ENCODE measurements at regions not wholly inside any gene's neighbourhood (a gene's known extent, or its start where the extent isn't known, plus 50 kb on each side); places are given as distances from the start of the nearest gene placed in this dataset.

- no peaks in the 10 kb centered on the region for H3F3A ChIP-seq (ENCODE audit: insufficient read depth, low read length)
- no peak overlapping the region for H3K4me3 ChIP-seq (ENCODE audit: low read length)
- DNase-seq: no peak
- no peak overlapping the region for H3K27ac ChIP-seq (ENCODE audit: low read length)
- H3K9me3 ChIP-seq (replicated peaks; ENCODE audit: insufficient read depth, low read length): no peaks in the 10 kb centered on the region
- H3K27me3 ChIP-seq (replicated peaks; ENCODE audit: insufficient read depth, low read length): no peaks in the 10 kb centered on the region
- no peak overlapping the region for H3K9ac ChIP-seq (ENCODE audit: low read length)
- TF ChIP-seq EZH2phosphoT487 (IDR thresholded peaks at IDR 0.05; ENCODE audit: low read length) (no peak), CTCF (IDR thresholded peaks at IDR 0.05; ENCODE audit: low read length) (no peak), EZH2 (optimal IDR thresholded peaks at IDR 0.05; ENCODE audit: low read depth, low read length) (no peak)
- H4K20me1 ChIP-seq (ENCODE audit: insufficient read depth, low read length): no peaks in the 10 kb centered on the region
- H3K79me2 ChIP-seq (ENCODE audit: low read length): no peaks in the 10 kb centered on the region
- H2AFZ ChIP-seq (ENCODE audit: low read length): no peak overlapping the region
- H3K36me3 ChIP-seq (replicated peaks; ENCODE audit: insufficient read depth, low read length): no peaks in the 10 kb centered on the region
- no peak overlapping the region for H3K4me2 ChIP-seq (ENCODE audit: low read depth, low read length)
- H3K4me1 ChIP-seq (ENCODE audit: low read length): no peaks in the 10 kb centered on the region
- H3K9me2 ChIP-seq (replicated peaks; ENCODE audit: insufficient read depth, low read length): no peaks in the 10 kb centered on the region
These were observed 153.9 kb downstream of the CHST1 start for GRCh38 chr11:45511566-45511965.

GRCh38 chr11:45507916-45508315 is 157.5 kb downstream of the CHST1 start:
- Histone ChIP-seq H3K9me2 (replicated peaks; ENCODE audit: insufficient read depth, low read length) (no peaks in the 10 kb centered on the region), H3K79me2 (ENCODE audit: low read length) (no peaks in the 10 kb centered on the region), H3K27me3 (replicated peaks; ENCODE audit: insufficient read depth, low read length) (no peaks in the 10 kb centered on the region), H3F3A (ENCODE audit: insufficient read depth, low read length) (no peaks in the 10 kb centered on the region), H4K20me1 (ENCODE audit: insufficient read depth, low read length) (no peaks in the 10 kb centered on the region), H3K27ac (ENCODE audit: low read length) (no peak overlapping the region), H3K4me3 (ENCODE audit: low read length) (no peak overlapping the region), H2AFZ (ENCODE audit: low read length) (no peak overlapping the region), H3K9me3 (replicated peaks; ENCODE audit: insufficient read depth, low read length) (no peaks in the 10 kb centered on the region), H3K4me1 (ENCODE audit: low read length) (no peaks in the 10 kb centered on the region), H3K36me3 (replicated peaks; ENCODE audit: insufficient read depth, low read length) (no peaks in the 10 kb centered on the region), H3K9ac (ENCODE audit: low read length) (no peak overlapping the region), H3K4me2 (ENCODE audit: low read depth, low read length) (no peak overlapping the region)
- no peak for DNase-seq
- TF ChIP-seq EZH2phosphoT487 (IDR thresholded peaks at IDR 0.05; ENCODE audit: low read length) (no peak), CTCF (IDR thresholded peaks at IDR 0.05; ENCODE audit: low read length) (no peak), EZH2 (optimal IDR thresholded peaks at IDR 0.05; ENCODE audit: low read depth, low read length) (no peak)

GRCh38 chr11:45503311-45503710 is 162.1 kb downstream of the CHST1 start:
- Histone ChIP-seq H2AFZ (ENCODE audit: low read length) (no peak overlapping the region), H3K4me3 (ENCODE audit: low read length) (no peak overlapping the region), H3K27ac (ENCODE audit: low read length) (no peak overlapping the region), H3F3A (ENCODE audit: insufficient read depth, low read length) (no peaks in the 10 kb centered on the region), H3K27me3 (replicated peaks; ENCODE audit: insufficient read depth, low read length) (no peaks in the 10 kb centered on the region), H3K9me2 (replicated peaks; ENCODE audit: insufficient read depth, low read length) (no peaks in the 10 kb centered on the region), H3K79me2 (ENCODE audit: low read length) (no peaks in the 10 kb centered on the region), H4K20me1 (ENCODE audit: insufficient read depth, low read length) (no peaks in the 10 kb centered on the region), H3K36me3 (replicated peaks; ENCODE audit: insufficient read depth, low read length) (no peaks in the 10 kb centered on the region), H3K4me1 (ENCODE audit: low read length) (no peaks in the 10 kb centered on the region), H3K9ac (ENCODE audit: low read length) (no peak overlapping the region), H3K9me3 (replicated peaks; ENCODE audit: insufficient read depth, low read length) (no peaks in the 10 kb centered on the region), H3K4me2 (ENCODE audit: low read depth, low read length) (no peak overlapping the region)
- DNase-seq: no peak
- TF ChIP-seq EZH2 (optimal IDR thresholded peaks at IDR 0.05; ENCODE audit: low read depth, low read length) (no peak), EZH2phosphoT487 (IDR thresholded peaks at IDR 0.05; ENCODE audit: low read length) (no peak)

- TF ChIP-seq EZH2phosphoT487 (IDR thresholded peaks at IDR 0.05; ENCODE audit: low read length): no peak
- TF ChIP-seq CTCF (IDR thresholded peaks at IDR 0.05; ENCODE audit: low read length): no peak
- TF ChIP-seq EZH2 (optimal IDR thresholded peaks at IDR 0.05; ENCODE audit: low read depth, low read length): no peak
- Histone ChIP-seq H3K79me2 (ENCODE audit: low read length) (no peaks in the 10 kb centered on the region), H3K27me3 (replicated peaks; ENCODE audit: insufficient read depth, low read length) (no peaks in the 10 kb centered on the region), H3K27ac (ENCODE audit: low read length) (no peak overlapping the region), H2AFZ (ENCODE audit: low read length) (no peak overlapping the region), H3K9ac (ENCODE audit: low read length) (no peak overlapping the region), H3K4me3 (ENCODE audit: low read length) (no peak overlapping the region), H3F3A (ENCODE audit: insufficient read depth, low read length) (no peaks in the 10 kb centered on the region), H3K4me1 (ENCODE audit: low read length) (no peaks in the 10 kb centered on the region), H3K4me2 (ENCODE audit: low read depth, low read length) (no peak overlapping the region), H3K36me3 (replicated peaks; ENCODE audit: insufficient read depth, low read length) (no peaks in the 10 kb centered on the region), H4K20me1 (ENCODE audit: insufficient read depth, low read length) (no peaks in the 10 kb centered on the region), H3K9me3 (replicated peaks; ENCODE audit: insufficient read depth, low read length) (no peaks in the 10 kb centered on the region), H3K9me2 (replicated peaks; ENCODE audit: insufficient read depth, low read length) (no peaks in the 10 kb centered on the region)
- DNase-seq: no peak
These were observed 163.2 kb downstream of the CHST1 start for GRCh38 chr11:45502226-45502545.

Measured in MM.1S (cell line).